ENCODE measurements at regions not wholly inside any gene's neighbourhood (a gene's known extent, or its start where the extent isn't known, plus 50 kb on each side); places are given as distances from the start of the nearest gene placed in this dataset.
"Not testable (repeated sequence)": the region's sequence is repeated elsewhere in the genome, so short reads cannot be mapped to it uniquely, and the experiment has no call there.

DNA sequence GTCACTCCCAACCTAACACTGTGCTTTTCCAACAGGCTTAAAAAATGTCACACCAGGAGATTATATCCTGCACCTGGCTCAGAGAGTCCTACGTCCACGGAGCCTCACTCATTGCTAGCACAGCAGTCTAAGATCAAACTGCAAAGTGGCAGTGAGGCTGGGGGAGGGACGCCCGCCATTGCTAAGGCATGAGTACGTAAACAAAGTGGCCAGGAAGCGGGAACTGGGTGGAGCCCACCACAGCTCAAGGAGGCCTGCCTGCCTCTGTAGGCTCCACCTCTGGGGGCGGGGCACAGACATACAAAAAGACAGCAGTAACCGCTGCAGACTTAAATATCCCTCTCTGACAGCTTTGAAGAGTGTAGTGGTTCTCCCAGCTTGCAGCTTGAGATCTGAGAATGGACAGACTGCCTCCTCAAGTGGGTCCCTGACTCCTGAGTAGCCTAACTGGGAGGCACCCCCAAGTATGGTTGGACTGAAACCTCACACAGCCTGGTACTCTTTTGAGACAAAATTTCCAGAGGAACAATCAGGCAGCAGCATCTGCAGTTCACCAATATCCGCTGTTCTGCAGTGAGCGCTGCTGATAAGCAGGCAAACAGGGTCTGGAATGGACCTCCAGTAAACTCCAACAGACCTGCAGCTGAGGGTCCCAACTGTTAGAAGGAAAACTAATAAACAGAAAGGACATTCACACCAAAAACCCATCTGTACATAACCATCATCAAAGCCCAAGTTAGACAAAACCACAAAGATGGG is 2986.4 kb upstream of the OR11H1 start:
- TF ChIP-seq, protein P1, sequence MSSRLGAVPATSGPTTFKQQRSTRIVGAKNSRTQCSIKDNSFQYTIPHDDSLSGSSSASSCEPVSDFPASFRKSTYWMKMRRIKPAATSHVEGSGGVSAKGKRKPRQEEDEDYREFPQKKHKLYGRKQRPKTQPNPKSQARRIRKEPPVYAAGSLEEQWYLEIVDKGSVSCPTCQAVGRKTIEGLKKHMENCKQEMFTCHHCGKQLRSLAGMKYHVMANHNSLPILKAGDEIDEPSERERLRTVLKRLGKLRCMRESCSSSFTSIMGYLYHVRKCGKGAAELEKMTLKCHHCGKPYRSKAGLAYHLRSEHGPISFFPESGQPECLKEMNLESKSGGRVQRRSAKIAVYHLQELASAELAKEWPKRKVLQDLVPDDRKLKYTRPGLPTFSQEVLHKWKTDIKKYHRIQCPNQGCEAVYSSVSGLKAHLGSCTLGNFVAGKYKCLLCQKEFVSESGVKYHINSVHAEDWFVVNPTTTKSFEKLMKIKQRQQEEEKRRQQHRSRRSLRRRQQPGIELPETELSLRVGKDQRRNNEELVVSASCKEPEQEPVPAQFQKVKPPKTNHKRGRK (tag; IDR thresholded peaks at IDR 0.05), result not testable (repeated sequence)
- not testable (repeated sequence) for TF ChIP-seq SETDB1 (IDR thresholded peaks at IDR 0.05; ENCODE audit: low read length); EGR1 (conservative IDR thresholded peaks at IDR 0.05); NFYB (IDR thresholded peaks at IDR 0.05; ENCODE audit: extremely low read depth, insufficient read length); RAD51 (IDR thresholded peaks at IDR 0.05; ENCODE audit: borderline replicate concordance, low read depth); ARID1B (IDR thresholded peaks at IDR 0.05); ELF2 (CRISPR knock-in tag; IDR thresholded peaks at IDR 0.05); TBP (optimal IDR thresholded peaks at IDR 0.05; ENCODE audit: low read depth, low read length); TAL1 (IDR thresholded peaks at IDR 0.05); CBX3 (IDR thresholded peaks at IDR 0.05; ENCODE audit: borderline replicate concordance in 1 of 2, low read length in 2 of 2); PCBP2 (IDR thresholded peaks at IDR 0.05; ENCODE audit: low read depth, low read length, poor library complexity, severe bottlenecking)
- TF ChIP-seq, protein P2, sequence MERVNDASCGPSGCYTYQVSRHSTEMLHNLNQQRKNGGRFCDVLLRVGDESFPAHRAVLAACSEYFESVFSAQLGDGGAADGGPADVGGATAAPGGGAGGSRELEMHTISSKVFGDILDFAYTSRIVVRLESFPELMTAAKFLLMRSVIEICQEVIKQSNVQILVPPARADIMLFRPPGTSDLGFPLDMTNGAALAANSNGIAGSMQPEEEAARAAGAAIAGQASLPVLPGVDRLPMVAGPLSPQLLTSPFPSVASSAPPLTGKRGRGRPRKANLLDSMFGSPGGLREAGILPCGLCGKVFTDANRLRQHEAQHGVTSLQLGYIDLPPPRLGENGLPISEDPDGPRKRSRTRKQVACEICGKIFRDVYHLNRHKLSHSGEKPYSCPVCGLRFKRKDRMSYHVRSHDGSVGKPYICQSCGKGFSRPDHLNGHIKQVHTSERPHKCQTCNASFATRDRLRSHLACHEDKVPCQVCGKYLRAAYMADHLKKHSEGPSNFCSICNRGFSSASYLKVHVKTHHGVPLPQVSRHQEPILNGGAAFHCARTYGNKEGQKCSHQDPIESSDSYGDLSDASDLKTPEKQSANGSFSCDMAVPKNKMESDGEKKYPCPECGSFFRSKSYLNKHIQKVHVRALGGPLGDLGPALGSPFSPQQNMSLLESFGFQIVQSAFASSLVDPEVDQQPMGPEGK (CRISPR knock-in tag; IDR thresholded peaks at IDR 0.05; ENCODE audit: borderline replicate concordance), result not testable (repeated sequence)
- TF ChIP-seq, protein P3, sequence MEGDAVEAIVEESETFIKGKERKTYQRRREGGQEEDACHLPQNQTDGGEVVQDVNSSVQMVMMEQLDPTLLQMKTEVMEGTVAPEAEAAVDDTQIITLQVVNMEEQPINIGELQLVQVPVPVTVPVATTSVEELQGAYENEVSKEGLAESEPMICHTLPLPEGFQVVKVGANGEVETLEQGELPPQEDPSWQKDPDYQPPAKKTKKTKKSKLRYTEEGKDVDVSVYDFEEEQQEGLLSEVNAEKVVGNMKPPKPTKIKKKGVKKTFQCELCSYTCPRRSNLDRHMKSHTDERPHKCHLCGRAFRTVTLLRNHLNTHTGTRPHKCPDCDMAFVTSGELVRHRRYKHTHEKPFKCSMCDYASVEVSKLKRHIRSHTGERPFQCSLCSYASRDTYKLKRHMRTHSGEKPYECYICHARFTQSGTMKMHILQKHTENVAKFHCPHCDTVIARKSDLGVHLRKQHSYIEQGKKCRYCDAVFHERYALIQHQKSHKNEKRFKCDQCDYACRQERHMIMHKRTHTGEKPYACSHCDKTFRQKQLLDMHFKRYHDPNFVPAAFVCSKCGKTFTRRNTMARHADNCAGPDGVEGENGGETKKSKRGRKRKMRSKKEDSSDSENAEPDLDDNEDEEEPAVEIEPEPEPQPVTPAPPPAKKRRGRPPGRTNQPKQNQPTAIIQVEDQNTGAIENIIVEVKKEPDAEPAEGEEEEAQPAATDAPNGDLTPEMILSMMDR (IDR thresholded peaks at IDR 0.05 in 2 of 3, conservative IDR thresholded peaks at IDR 0.05 in 1 of 3; ENCODE audit: insufficient read depth in 2 of 3, low read depth in 1 of 3, low read length in 3 of 3), result not testable (repeated sequence)
- TF ChIP-seq, protein P4, sequence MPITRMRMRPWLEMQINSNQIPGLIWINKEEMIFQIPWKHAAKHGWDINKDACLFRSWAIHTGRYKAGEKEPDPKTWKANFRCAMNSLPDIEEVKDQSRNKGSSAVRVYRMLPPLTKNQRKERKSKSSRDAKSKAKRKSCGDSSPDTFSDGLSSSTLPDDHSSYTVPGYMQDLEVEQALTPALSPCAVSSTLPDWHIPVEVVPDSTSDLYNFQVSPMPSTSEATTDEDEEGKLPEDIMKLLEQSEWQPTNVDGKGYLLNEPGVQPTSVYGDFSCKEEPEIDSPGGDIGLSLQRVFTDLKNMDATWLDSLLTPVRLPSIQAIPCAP (CRISPR knock-in tag; IDR thresholded peaks at IDR 0.05; ENCODE audit: borderline replicate concordance), result not testable (repeated sequence)
